ENCODE measurements at regions not wholly inside any gene's neighbourhood (a gene's known extent, or its start where the extent isn't known, plus 50 kb on each side); places are given as distances from the start of the nearest gene placed in this dataset.

- TF ChIP-seq ZFX (IDR thresholded peaks at IDR 0.05) (no peak), CTCF (conservative IDR thresholded peaks at IDR 0.05) (no peak)
- H3K27ac ChIP-seq: no peak overlapping the region
Measured at GRCh38 chr4:72820107-72820506, 249.4 kb downstream of the COX18 start.

GRCh38 chr4:72817012-72817411 lies 248.0 kb upstream of the ADAMTS3 start:
- H3K27ac ChIP-seq: no peak overlapping the region
- no peak for TF ChIP-seq CTCF (conservative IDR thresholded peaks at IDR 0.05)
- TF ChIP-seq ZFX (IDR thresholded peaks at IDR 0.05): no peak

GRCh38 chr4:72814241-72814640 lies 245.2 kb upstream of the ADAMTS3 start:
- no peak overlapping the region for H3K27ac ChIP-seq
- no peak for TF ChIP-seq CTCF (conservative IDR thresholded peaks at IDR 0.05)

- H3K27ac ChIP-seq: no peak overlapping the region
- TF ChIP-seq CTCF (conservative IDR thresholded peaks at IDR 0.05) (no peak), ZFX (IDR thresholded peaks at IDR 0.05) (no peak)
Measured at GRCh38 chr4:72809208-72809607, 240.2 kb upstream of the ADAMTS3 start.

- no peak overlapping the region for H3K27ac ChIP-seq
- TF ChIP-seq ZFX (IDR thresholded peaks at IDR 0.05): no peak
- no peak for TF ChIP-seq CTCF (conservative IDR thresholded peaks at IDR 0.05)
Measured at GRCh38 chr4:72805284-72805683, 236.3 kb upstream of the ADAMTS3 start.

- H3K27ac ChIP-seq: no peak overlapping the region
- TF ChIP-seq CTCF (conservative IDR thresholded peaks at IDR 0.05): no peak
- no peak for TF ChIP-seq ZFX (IDR thresholded peaks at IDR 0.05)
Measured at GRCh38 chr4:72797486-72797885, 228.5 kb upstream of the ADAMTS3 start.

- no peak for TF ChIP-seq CTCF (conservative IDR thresholded peaks at IDR 0.05)
- H3K27ac ChIP-seq: no peak overlapping the region
Measured at GRCh38 chr4:72791054-72791453, 222.0 kb upstream of the ADAMTS3 start.
